Kidney (tissue), 13 donors: ENCODE measurements at regions not wholly inside any gene's neighbourhood (a gene's known extent, or its start where the extent isn't known, plus 50 kb on each side); places are given as distances from the start of the nearest gene placed in this dataset.
A peak's percentile ranks its signal among the peaks of the same experiment; 100 is the strongest.

ENCODE experiments used
- DNase-seq, 5 donors: peaks; one replicate each; pipeline ENCODE4 v3.0.0-alpha.2; 2013 to 2020
- FAIRE-seq: peaks from 2 replicates; lab custom pipeline; 2012; peaks lifted over from hg19 to GRCh38; lab: Jason Lieb, UNC
- H3K27ac ChIP-seq, 2 donors: one replicate each; pipeline ENCODE4 v1.7.0; 2013; ENCODE audit warnings: low read depth in 2 of 2, low read length in 2 of 2, inconsistent platforms in 1 of 2
- H3K27me3 ChIP-seq: one replicate; pipeline ENCODE4 v1.7.1; 2013; ENCODE audit warnings: low read length, inconsistent platforms; ENCODE audit not compliant: control insufficient read depth, insufficient read depth
- H3K36me3 ChIP-seq, 3 donors: one replicate each; pipeline versions ENCODE4 v1.7.0 to v1.7.1; 2013; ENCODE audit warnings: low read length in 3 of 3, control low read depth in 1 of 3, inconsistent platforms in 1 of 3; ENCODE audit not compliant: insufficient read depth in 3 of 3, control insufficient read depth in 2 of 3
- H3K4me1 ChIP-seq, 3 donors: one replicate each; pipeline versions ENCODE4 v1.7.0 to v1.7.1; 2013; ENCODE audit warnings: low read length in 3 of 3, inconsistent platforms in 1 of 3, low read depth in 1 of 3; ENCODE audit not compliant: control insufficient read depth in 2 of 3, insufficient read depth in 2 of 3
- H3K4me3 ChIP-seq, 3 donors: one replicate each; pipeline versions ENCODE4 v1.7.0 to v1.8.1; 2013; ENCODE audit warnings: low read length in 3 of 3, control low read depth in 1 of 3, inconsistent platforms in 1 of 3
- H3K9ac ChIP-seq, 3 donors: one replicate each; pipeline versions ENCODE4 v1.7.0 to v1.7.1; 2013; ENCODE audit warnings: low read length in 3 of 3, control low read depth in 1 of 3, inconsistent platforms in 1 of 3
- H3K9me3 ChIP-seq, 3 donors: one replicate each; pipeline versions ENCODE4 v1.7.0 to v1.7.1; 2013; ENCODE audit warnings: low read length in 3 of 3, control low read depth in 1 of 3, inconsistent platforms in 1 of 3; ENCODE audit not compliant: control insufficient read depth in 2 of 3, insufficient read depth in 1 of 3
- intact Hi-C: fragments of 100-400 bp; cut with DNase I; formaldehyde crosslinking; loops from one replicate; pipeline ENCODE4 v1.11.1; 2022
- TF ChIP-seq, protein P1 (sequence below): IDR thresholded peaks from 3 replicates; pipeline ENCODE4 v1.5.1; 2012; ENCODE audit warnings: mild to moderate bottlenecking, moderate library complexity, borderline replicate concordance; ENCODE audit not compliant: insufficient read depth; ENCODE audit errors: extremely low read depth
- donor health status: control.
- donor health status: control.
- donor health status: control.
- donor health status: control.
- donor health status: control.
- donor health status: DM: yes; HTN: yes; CAD: no.
- donor health status: Normal renal cell carcinoma (clear cell type).

DNA sequence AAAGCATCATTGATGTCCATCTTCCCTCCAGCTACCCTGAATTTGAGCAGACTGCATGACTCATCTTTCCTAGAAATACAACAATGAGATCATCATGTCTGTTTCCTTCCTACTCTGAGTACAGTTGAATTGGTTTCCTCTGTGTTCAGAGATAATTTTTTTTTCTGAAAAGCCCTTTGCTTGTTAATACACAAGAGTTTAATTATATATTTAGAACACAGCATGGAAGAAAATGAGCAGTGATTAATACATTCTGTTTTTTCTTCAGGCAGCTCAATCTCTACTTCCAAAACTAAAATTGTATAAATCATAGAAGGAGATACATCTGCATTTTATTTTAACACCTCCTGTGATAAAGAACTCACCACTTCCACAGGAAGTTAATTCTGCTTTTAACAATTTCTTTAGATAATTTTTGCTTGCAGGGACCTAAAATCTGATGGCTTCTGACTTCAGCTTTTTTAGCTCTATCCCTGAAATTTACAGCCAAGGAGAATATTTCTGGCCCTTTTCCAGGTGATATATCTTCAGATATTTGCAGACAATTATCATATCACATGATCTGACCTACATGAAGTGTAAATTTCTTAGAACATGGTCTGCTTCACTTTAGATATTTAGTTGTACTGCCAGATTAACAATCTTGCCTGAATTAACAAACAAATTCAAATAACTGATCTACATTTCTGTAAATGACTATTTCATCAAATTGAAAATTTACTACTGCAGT is 249.0 kb downstream of the TRIB2 start:
- H3K4me3 ChIP-seq: no peak overlapping the region
- TF ChIP-seq, protein P1, sequence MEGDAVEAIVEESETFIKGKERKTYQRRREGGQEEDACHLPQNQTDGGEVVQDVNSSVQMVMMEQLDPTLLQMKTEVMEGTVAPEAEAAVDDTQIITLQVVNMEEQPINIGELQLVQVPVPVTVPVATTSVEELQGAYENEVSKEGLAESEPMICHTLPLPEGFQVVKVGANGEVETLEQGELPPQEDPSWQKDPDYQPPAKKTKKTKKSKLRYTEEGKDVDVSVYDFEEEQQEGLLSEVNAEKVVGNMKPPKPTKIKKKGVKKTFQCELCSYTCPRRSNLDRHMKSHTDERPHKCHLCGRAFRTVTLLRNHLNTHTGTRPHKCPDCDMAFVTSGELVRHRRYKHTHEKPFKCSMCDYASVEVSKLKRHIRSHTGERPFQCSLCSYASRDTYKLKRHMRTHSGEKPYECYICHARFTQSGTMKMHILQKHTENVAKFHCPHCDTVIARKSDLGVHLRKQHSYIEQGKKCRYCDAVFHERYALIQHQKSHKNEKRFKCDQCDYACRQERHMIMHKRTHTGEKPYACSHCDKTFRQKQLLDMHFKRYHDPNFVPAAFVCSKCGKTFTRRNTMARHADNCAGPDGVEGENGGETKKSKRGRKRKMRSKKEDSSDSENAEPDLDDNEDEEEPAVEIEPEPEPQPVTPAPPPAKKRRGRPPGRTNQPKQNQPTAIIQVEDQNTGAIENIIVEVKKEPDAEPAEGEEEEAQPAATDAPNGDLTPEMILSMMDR: no peak
- H3K27me3 ChIP-seq: no peaks in the 10 kb centered on the region
- H3K9ac ChIP-seq: no peak overlapping the region
- FAIRE-seq (no peak), DNase-seq (peak in 2 of 5 donors; percentile 28 to 56)
- H3K4me1 ChIP-seq: no peaks in the 10 kb centered on the region
- no peaks in the 10 kb centered on the region for H3K36me3 ChIP-seq
- intact Hi-C loops: no loop called here
- no peaks in the 10 kb centered on the region for H3K9me3 ChIP-seq
- no peak overlapping the region for H3K27ac ChIP-seq

DNA sequence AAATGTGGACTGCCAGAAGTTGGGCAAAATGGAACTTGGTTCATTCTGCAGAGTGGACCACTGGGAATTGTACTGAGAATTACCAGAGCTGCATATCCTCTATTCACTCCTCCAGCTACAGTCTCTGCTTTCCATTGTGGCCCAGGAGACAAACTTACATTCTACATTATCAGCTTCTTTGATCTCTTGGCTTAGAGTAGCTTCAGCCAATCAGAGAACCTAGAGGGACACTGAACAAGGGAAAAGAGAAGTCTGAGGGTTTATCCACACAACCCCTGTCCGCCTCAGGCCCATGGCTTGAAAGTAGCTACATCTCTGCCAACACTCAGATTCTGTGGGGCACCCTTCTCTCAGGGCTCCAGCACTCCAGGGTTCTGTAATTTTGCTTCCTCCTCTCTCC is 251.1 kb downstream of the TRIB2 start:
- FAIRE-seq (no peak), DNase-seq (no peak)
- Histone ChIP-seq H3K36me3 (no peaks in the 10 kb centered on the region), H3K9me3 (no peaks in the 10 kb centered on the region), H3K27me3 (no peaks in the 10 kb centered on the region), H3K9ac (no peak overlapping the region), H3K27ac (no peak overlapping the region), H3K4me1 (no peaks in the 10 kb centered on the region), H3K4me3 (no peak overlapping the region)
- TF ChIP-seq, protein P1: no peak
- intact Hi-C loops: no loop called here

DNA sequence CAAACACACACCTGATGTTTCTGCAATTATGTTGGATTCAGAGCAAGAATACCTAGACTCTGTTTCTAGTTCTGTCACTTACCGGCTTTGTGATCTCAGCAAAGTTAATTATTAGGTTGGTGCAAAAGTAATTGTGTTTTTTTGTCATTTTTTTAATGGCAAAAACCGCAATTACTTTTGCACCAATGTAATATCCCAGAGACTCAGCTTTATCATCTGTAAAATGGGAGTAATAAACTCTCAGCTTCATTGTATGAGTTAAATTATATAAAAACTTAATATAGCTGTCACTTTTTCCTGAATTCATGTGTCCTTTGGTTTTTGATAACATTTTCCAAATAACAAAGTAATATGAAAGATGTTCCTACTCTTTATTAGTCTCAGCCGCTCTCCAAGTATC is 251.7 kb downstream of the TRIB2 start:
- Histone ChIP-seq H3K27me3 (no peaks in the 10 kb centered on the region), H3K36me3 (no peaks in the 10 kb centered on the region), H3K9ac (no peak overlapping the region), H3K4me1 (no peaks in the 10 kb centered on the region), H3K4me3 (no peak overlapping the region), H3K9me3 (no peaks in the 10 kb centered on the region), H3K27ac (no peak overlapping the region)
- DNase-seq (no peak), FAIRE-seq (no peak)
- TF ChIP-seq, protein P1: no peak
- intact Hi-C loops: no loop called here
